ENCODE measurements at regions not wholly inside any gene's neighbourhood (a gene's known extent, or its start where the extent isn't known, plus 50 kb on each side); places are given as distances from the start of the nearest gene placed in this dataset.

GRCh38 chrX:100512471-100512870 lies 72.3 kb upstream of the TNMD start:
- Histone ChIP-seq H3K36me3 (no peaks in the 10 kb centered on the region), H3K27ac (no peak overlapping the region), H3K9me3 (no peaks in the 10 kb centered on the region), H3K9ac (ENCODE audit: low read depth in 2 of 2, low read length in 2 of 2) (no peak overlapping the region), H3K27me3 (no peaks in the 10 kb centered on the region), H3K4me1 (no peaks in the 10 kb centered on the region), H3K4me3 (no peak overlapping the region)
- no peak for DNase-seq
- TF ChIP-seq CTCF (IDR thresholded peaks at IDR 0.05) = peak; percentile 68
- intact Hi-C loops (cut with DNase I) = loop anchor here (5.0 kb wide), 2 partner anchors 95 to 255 kb away; no protein-coding TSS in a partner anchor

DNA sequence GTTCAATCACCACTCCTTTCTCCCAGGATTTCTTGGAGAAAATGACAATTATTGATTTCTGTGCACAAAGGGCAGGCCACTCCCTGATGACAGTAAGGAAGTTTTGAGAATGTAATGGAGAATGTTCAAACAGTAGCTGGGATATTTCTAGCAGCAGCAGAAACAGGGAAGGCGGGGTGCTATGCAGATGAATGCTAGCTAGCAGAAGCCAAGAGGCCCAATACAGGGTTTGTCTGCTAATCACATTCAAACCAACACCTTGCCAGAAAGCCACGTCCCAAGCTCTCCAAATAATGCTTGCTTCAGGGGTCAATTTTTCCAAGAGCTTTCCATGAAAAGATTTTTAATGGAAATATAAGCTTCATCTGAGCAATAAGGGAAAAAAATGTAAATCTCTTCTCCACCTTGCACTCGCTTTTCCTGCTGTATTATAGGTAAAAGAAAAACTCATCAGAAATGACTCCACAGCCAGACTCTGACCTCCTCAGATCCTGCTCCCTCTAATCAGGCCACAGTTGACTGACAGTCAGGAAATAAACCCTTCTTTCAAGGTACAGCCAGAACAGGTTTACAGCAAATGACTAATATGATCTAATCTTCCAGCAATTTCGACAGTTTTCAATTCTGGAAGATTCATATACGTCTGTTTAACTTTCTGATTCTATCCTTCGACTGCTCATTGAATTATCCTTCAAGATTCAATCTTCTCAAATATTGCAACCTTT lies 84.7 kb upstream of the PCDH19 start:
- DNase-seq = peak; percentile 22
- Histone ChIP-seq H3K9me3 (no peaks in the 10 kb centered on the region), H3K27me3 (no peaks in the 10 kb centered on the region), H3K36me3 (no peaks in the 10 kb centered on the region), H3K4me3 (no peak overlapping the region), H3K9ac (ENCODE audit: low read depth in 2 of 2, low read length in 2 of 2) (no peak overlapping the region), H3K4me1 (no peaks in the 10 kb centered on the region), H3K27ac (peak overlapping the region; percentile 38)
- TF ChIP-seq CTCF (IDR thresholded peaks at IDR 0.05) = no peak
- intact Hi-C loops (cut with DNase I) = no loop called here

DNA sequence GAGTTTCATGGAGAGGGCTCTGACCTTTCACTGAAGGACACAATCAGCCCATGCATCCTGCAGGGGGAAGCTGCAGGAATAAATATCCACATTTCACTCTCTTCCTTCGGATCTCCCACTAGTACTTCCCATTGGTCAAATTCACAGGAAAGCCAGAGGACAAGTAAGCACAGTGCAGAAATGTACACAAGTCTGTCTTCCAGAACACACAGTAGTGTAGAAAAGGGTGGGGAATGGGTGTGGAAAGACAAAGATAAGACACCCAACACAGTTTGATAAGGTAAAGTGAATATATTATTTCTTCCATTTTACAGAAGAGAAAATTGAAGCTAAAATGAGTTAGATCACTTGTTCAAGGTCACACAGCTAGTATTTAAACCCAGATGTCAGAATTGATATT lies 81.1 kb upstream of the PCDH19 start:
- no peaks in the 10 kb centered on the region for H3K4me1 ChIP-seq
- no peak overlapping the region for H3K4me3 ChIP-seq
- DNase-seq = no peak
- H3K27me3 ChIP-seq = no peaks in the 10 kb centered on the region
- no peak for TF ChIP-seq CTCF (IDR thresholded peaks at IDR 0.05)
- no peak overlapping the region for H3K9ac ChIP-seq (ENCODE audit: low read depth in 2 of 2, low read length in 2 of 2)
- no peaks in the 10 kb centered on the region for H3K9me3 ChIP-seq
- no peaks in the 10 kb centered on the region for H3K36me3 ChIP-seq
- intact Hi-C loops (cut with DNase I) = no loop called here
- H3K27ac ChIP-seq = no peak overlapping the region

GRCh38 chrX:100487795-100488194 lies 77.7 kb upstream of the PCDH19 start:
- Histone ChIP-seq H3K9me3 (no peaks in the 10 kb centered on the region), H3K27me3 (no peaks in the 10 kb centered on the region), H3K9ac (ENCODE audit: low read depth in 2 of 2, low read length in 2 of 2) (no peak overlapping the region), H3K36me3 (no peaks in the 10 kb centered on the region), H3K4me1 (no peaks in the 10 kb centered on the region), H3K4me3 (no peak overlapping the region), H3K27ac (no peak overlapping the region)
- TF ChIP-seq CTCF (IDR thresholded peaks at IDR 0.05) = no peak
- intact Hi-C loops (cut with DNase I) = no loop called here
- no peak for DNase-seq

DNA sequence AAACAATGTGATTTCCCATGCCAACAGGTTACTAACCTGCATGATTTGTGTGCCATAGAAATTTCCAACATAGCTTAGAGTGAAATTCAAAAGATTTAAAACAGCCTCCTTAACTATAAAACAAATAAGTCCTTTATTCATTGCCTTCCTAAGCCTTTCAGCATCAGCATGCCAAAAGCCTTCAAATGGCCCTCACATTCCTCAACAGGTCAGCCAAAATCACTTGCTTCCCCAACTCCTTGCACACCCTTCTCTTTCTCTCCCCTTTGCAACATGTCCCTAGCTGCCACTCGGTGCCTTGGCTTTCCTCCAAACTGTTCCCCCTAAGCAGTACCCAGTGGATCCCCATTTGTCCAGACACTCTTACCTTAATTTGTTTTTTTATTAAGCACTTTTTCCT lies 74.9 kb upstream of the PCDH19 start:
- no peak for DNase-seq
- Histone ChIP-seq H3K36me3 (no peaks in the 10 kb centered on the region), H3K4me1 (no peaks in the 10 kb centered on the region), H3K27me3 (no peaks in the 10 kb centered on the region), H3K9ac (ENCODE audit: low read depth in 2 of 2, low read length in 2 of 2) (no peak overlapping the region), H3K4me3 (no peak overlapping the region), H3K9me3 (no peaks in the 10 kb centered on the region), H3K27ac (no peak overlapping the region)
- intact Hi-C loops (cut with DNase I) = no loop called here
- no peak for TF ChIP-seq CTCF (IDR thresholded peaks at IDR 0.05)

Measured in colonic mucosa (tissue), 4 donors.